Upper lobe of left lung (tissue), 4 donors: ENCODE measurements at regions not wholly inside any gene's neighbourhood (a gene's known extent, or its start where the extent isn't known, plus 50 kb on each side); places are given as distances from the start of the nearest gene placed in this dataset.

Experiments used
- CTCF ChIP-seq, 6 experiments: fragments of 450-650 bp in 4 of 6; fragments of 200-600 bp in 2 of 6; sonication (generic) in 2 of 6; IDR thresholded peaks; one replicate each; pipeline ENCODE4 v1.5.1; 2016 to 2019; ENCODE audit warnings: antibody characterized with exemption in 6 of 6
- EP300 ChIP-seq, 4 donors: sonication (generic); formaldehyde crosslinking; IDR thresholded peaks; one replicate each; pipeline ENCODE4 v1.5.1; 2017; ENCODE audit warnings: antibody characterized with exemption in 4 of 4, control low read depth in 2 of 4
- POLR2A ChIP-seq, 4 donors: fragments of 450-650 bp; IDR thresholded peaks; one replicate each; pipeline ENCODE4 v1.5.1; 2016 to 2017; ENCODE audit warnings: antibody characterized with exemption in 4 of 4, mild to moderate bottlenecking in 2 of 4
- POLR2AphosphoS5 ChIP-seq, 2 donors: sonication (generic); formaldehyde crosslinking; IDR thresholded peaks; one replicate each; pipeline ENCODE4 v1.5.1; 2017; ENCODE audit warnings: antibody characterized with exemption in 2 of 2

- TF ChIP-seq POLR2A (IDR thresholded peaks at IDR 0.05), result no peak
- no peak for TF ChIP-seq CTCF (IDR thresholded peaks at IDR 0.05)
- no peak for TF ChIP-seq POLR2AphosphoS5 (IDR thresholded peaks at IDR 0.05)
- no peak for TF ChIP-seq EP300 (IDR thresholded peaks at IDR 0.05)
Measured at GRCh38 chr18:8507361-8507760, 101.9 kb upstream of the RAB12 start.
